Left ventricle myocardium superior (tissue), 1 donor: ENCODE measurements at regions not wholly inside any gene's neighbourhood (a gene's known extent, or its start where the extent isn't known, plus 50 kb on each side); places are given as distances from the start of the nearest gene placed in this dataset.

Source experiments
- ATAC-seq: fragments of 200-7000 bp; cut with Tn5 transposase; one replicate; pipeline ENCODE4 v1.9.1; 2020; ENCODE audit warnings: mild to moderate bottlenecking, moderate library complexity
- DNase-seq: peaks from one replicate; pipeline ENCODE4 v3.0.0-alpha.2; 2020
- intact Hi-C: fragments of 100-400 bp; cut with micrococcal nuclease; formaldehyde crosslinking; loops from one replicate; pipeline ENCODE4 v1.11.0; 2022
- donor health status: DM: no; HTN: yes; CAD: no; lungs with severe emphysema.

DNA sequence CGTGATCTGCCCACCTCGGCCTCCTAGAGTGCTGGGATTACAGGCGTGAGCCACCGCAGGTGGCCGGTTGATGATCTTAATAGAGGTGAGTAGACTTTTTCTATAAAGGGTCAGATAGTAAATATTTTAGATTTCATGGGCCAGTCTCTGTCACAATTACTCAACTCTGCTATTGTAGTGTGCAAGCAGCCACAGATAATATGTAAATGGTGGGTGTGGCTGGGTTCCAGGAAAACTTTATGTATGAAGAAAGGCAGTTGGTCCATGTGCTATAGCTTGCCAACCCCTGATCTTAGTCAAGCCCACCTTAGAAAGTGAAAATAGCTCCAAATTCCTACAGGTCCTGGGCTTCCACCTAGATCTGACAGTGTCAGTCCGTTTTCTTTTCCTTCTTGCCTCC lies 94.9 kb upstream of the PMFBP1 start:
- DNase-seq (no peak), ATAC-seq (no peak)
- intact Hi-C loops = no loop called here

DNA sequence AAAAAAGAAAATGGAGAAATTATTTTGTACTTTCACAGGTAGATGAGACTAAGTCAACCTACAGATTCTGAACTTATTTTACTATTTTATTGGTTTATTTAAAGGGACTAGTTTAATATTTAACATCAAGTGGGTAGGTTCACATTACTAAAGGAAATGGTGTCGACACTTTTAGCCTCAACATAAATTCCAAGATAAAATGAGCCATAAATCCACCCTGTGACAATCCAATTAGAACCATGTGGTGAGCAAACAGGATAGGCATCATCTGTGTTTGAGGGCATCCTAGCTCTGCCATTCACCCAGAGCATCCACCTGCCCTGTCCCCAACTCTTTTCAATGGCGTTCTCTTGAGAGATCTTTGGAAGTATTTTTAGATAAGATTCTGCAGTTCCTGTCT lies 92.8 kb upstream of the PMFBP1 start:
- intact Hi-C loops = no loop called here
- DNase-seq (no peak), ATAC-seq (no peak)

GRCh38 chr16:72262711-72263110 lies 90.8 kb upstream of the PMFBP1 start:
- DNase-seq (no peak), ATAC-seq (no peak)
- intact Hi-C loops = no loop called here

- DNase-seq = no peak
- intact Hi-C loops = no loop called here
- no peak for ATAC-seq
These were observed 89.2 kb upstream of the PMFBP1 start for GRCh38 chr16:72261127-72261526.

DNA sequence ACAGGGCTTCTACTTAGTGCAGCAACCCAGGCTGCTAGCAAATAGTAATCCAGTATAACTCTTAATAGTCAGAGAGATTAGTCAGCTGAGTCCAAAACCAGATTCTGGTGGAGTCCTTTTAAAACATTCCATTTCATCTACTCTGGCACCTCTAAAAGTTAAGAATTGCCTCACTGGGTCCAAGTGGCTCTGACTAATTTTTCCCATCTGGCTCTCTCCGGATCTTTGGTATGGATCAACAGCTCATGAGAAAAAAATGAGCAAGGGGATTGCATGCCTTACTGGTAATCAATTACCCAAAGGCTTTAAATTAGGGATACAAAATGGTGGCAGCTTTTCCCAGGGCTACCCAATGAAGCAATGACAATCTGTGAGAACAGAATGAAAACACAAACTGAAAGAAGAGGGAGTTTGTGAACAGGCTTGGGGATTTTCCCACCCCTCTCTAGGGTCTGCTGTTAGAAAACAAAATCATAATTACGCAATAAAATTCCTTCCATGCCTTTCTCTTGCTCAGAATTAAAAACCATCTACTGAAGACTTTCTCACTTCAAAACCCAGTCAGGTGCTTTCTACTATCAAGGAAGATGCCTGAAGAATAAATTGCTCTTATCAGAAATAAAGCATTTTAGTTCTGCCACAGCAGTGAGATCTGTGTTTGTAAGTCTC lies 84.6 kb upstream of the PMFBP1 start:
- DNase-seq (no peak), ATAC-seq (no peak)
- intact Hi-C loops = no loop called here

DNA sequence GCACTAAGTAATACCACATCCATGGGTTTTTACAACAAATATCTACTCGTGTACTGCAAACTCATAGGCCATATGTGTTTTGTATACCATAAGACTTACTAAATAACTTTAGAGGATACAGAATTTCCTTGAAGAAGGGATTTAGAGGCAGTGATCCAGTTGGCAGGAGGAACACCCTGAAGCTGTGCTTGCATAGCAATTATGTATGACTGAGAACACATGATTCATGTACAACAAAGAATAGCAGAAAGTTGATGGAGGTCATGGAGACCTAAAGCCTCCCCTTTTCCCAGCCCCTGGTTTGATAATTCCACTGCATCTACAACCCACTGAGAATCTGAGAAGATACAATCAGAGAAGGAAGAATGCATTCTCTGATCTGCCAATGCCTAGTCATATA lies 83.8 kb upstream of the PMFBP1 start:
- DNase-seq (no peak), ATAC-seq (no peak)
- intact Hi-C loops = no loop called here

DNA sequence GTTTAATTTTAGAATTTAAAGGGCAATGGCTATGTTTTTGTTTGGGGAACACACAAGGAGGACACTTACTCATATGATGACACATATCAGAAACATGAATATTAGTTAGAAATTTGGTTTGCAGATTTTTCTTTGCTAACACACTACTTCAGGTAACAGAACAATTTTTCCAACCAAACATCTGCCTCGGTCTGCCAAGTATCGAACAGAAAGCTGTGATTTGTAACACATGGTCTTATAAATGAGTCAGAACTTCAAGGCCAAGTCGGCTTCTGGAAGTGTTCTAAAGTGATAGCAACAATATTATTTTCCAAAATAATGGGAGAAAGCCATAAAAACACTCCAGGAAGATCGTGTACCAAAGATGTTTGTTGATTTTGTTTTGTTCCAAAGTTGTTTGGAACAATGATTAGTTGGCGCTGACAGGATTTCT lies 75.9 kb upstream of the PMFBP1 start:
- intact Hi-C loops = no loop called here
- no peak for ATAC-seq
- no peak for DNase-seq

DNA sequence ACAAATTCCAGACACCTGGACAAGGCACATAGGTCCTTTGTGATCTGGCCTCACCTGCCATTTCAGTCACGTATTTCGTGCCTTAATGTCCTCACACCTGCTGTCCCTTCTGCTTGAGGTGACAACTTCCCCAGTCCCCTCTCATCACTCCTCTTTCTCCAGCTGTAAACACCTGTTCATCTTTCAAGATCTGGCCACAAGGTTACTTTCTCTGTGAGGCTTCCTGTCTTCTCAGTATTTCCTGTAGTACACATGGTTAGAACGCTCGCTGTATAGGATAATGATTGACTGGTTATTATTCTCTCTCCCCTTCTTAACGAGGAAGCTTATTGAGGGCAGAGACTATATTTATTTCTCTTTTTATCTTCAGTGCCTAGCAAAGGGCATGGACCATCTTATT lies 74.5 kb upstream of the PMFBP1 start:
- no peak for DNase-seq
- intact Hi-C loops = no loop called here
- ATAC-seq = no peak

- no peak for ATAC-seq
- DNase-seq = no peak
- intact Hi-C loops = no loop called here
These were observed 72.9 kb upstream of the PMFBP1 start for GRCh38 chr16:72244853-72245252.

GRCh38 chr16:72243621-72244020 lies 71.7 kb upstream of the PMFBP1 start:
- intact Hi-C loops = no loop called here
- ATAC-seq = no peak
- no peak for DNase-seq

- intact Hi-C loops = no loop called here
- DNase-seq (no peak), ATAC-seq (no peak)
These were observed 70.8 kb upstream of the PMFBP1 start for GRCh38 chr16:72242757-72243156.

- intact Hi-C loops = no loop called here
- no peak for DNase-seq
- no peak for ATAC-seq
These were observed 70.0 kb upstream of the PMFBP1 start for GRCh38 chr16:72241930-72242329.

GRCh38 chr16:72241008-72241407 lies 69.1 kb upstream of the PMFBP1 start:
- intact Hi-C loops = no loop called here
- no peak for DNase-seq

GRCh38 chr16:72240466-72240865 lies 68.5 kb upstream of the PMFBP1 start:
- no peak for DNase-seq
- intact Hi-C loops = no loop called here
- no peak for ATAC-seq

More at GRCh38 chr16:72241008-72241407, 69.1 kb upstream of the PMFBP1 start:
- ATAC-seq = no peak

DNA sequence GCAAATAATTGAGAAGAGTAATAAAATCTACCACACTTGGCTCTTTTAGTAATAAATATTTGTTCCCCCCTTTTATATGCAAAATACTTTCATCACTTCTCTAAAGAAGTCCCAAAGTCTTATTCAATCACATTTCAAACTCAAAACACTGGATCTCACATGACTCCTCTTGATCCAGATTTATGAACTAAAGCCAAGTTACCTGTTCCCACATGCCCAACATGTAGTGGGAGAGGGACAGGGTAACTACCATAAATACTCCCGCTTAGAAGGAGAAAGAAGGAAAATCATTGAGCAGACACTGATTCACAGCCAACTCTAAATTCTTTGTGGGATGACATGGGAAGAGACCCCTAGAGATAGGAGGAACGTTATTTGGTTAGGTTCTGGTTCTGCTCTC lies 64.9 kb upstream of the PMFBP1 start:
- ATAC-seq (no peak), DNase-seq (no peak)
- intact Hi-C loops = no loop called here

GRCh38 chr16:72234387-72234786 lies 62.4 kb upstream of the PMFBP1 start:
- DNase-seq (no peak), ATAC-seq (no peak)
- intact Hi-C loops = no loop called here

DNA sequence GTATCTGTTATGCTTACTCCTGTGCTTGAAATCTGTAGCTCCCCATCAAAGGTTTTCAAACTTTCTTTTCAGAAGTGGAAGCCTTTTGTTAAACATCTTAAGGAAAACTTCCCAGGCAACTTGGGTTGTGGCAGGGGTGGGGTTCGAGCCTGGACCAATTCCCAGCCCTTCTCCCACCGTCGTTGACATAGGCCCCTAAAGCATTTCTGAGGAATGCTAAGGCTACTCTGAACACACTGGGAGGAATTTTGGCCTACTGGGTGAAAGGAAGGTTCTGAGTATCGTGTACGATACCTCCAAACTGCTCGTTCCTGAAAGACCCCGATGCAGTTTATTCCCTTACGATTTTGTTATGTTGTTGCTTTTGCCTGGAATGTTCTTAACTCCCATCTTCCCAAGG lies 56.1 kb upstream of the PMFBP1 start:
- ATAC-seq (no peak), DNase-seq (no peak)
- intact Hi-C loops = no loop called here

DNA sequence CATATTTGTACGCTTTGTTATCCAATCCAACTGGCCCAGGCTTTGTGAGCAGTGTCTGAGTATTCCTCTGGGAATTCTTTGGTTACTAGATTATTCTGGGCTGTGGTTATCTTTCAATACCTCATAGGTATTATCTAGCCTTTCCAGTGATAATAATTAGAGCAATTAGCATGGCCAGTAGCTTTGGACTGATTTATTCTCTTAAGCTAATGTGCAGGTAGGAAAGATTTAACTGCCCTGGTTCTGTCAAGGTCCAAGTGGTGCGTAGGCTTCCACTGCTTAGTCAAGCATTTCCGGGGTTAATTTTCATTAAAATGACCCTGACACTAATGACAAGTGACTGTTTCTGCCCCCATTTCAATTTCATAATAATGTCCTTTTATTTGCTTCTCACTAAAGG lies 54.2 kb upstream of the PMFBP1 start:
- ATAC-seq (no peak), DNase-seq (no peak)
- intact Hi-C loops = no loop called here

DNA sequence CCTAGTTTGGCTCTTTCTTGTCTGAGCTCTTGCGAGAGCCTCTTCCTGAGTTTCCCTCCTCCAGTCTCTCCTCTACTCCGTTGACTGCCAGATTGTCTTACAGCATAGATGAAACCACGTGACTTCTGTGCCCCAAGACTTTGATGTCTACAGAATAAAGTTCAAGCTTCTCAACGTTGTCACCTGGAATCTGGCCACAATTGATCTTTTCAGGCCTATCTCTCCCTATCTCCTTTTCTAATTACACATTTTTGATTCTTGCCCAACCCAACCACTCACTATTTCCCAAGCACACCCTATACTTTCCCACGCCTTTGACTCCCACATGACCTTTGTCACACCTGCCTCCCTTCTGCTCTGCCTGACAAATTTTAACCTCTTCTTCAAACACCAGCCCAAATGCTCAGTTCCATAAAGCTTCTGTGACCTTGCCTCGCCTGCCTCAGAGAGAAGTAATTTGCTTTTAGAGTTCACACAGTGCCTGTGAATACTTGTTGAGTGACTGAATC lies 52.4 kb upstream of the PMFBP1 start:
- ATAC-seq (no peak), DNase-seq (no peak)
- intact Hi-C loops = no loop called here

DNA sequence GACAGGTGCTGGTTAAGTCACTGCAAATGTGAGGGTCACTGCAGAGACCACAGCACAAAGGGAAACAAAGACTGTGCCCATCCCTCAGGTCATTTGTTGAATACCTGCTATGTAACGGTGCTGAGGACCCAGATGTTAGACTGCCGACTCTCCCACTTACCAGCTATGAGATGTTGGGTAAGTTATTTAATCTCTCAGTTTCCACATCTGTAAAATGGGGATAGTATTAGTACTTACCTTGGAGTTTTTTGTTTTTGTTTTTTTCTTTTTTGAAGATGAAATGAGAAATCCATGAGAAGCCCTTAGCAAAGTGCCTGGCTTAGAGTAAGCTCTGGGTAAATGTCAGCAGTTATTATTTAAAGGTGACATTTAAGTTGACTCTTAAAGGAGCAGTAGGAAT lies 50.5 kb upstream of the PMFBP1 start:
- DNase-seq (no peak), ATAC-seq (no peak)
- intact Hi-C loops = no loop called here
